SK-N-DZ (cell line): ENCODE measurements at regions not wholly inside any gene's neighbourhood (a gene's known extent, or its start where the extent isn't known, plus 50 kb on each side); places are given as distances from the start of the nearest gene placed in this dataset.
"Not testable (repeated sequence)": the region's sequence is repeated elsewhere in the genome, so short reads cannot be mapped to it uniquely, and the experiment has no call there.

ENCODE experiments used
- DNase-seq: peaks from one replicate; pipeline ENCODE4 v3.0.0-alpha.2; 2015; ENCODE audit warnings: low spot score

- not testable (repeated sequence) for DNase-seq
These were observed 174.4 kb downstream of the TRIM43 start for GRCh38 chr2:95765925-95766910.

GRCh38 chr2:95767531-95767930 lies 175.7 kb downstream of the TRIM43 start:
- DNase-seq: not testable (repeated sequence)

GRCh38 chr2:95767950-95768349 lies 176.1 kb downstream of the TRIM43 start:
- DNase-seq: not testable (repeated sequence)

GRCh38 chr2:95769256-95769655 lies 177.5 kb downstream of the TRIM43 start:
- not testable (repeated sequence) for DNase-seq

- not testable (repeated sequence) for DNase-seq
These were observed 178.9 kb downstream of the TRIM43 start for GRCh38 chr2:95770726-95771125.

GRCh38 chr2:95774322-95775192 lies 182.8 kb downstream of the TRIM43 start:
- DNase-seq: not testable (repeated sequence)

GRCh38 chr2:95775193-95775531 lies 183.4 kb downstream of the TRIM43 start:
- not testable (repeated sequence) for DNase-seq
